GM12878 (cell line): ENCODE measurements at regions not wholly inside any gene's neighbourhood (a gene's known extent, or its start where the extent isn't known, plus 50 kb on each side); places are given as distances from the start of the nearest gene placed in this dataset.

ENCODE experiments used
- ATAC-seq: fragments of 200-7000 bp; cut with Tn5 transposase; 3 replicates; pipeline ENCODE4 v1.9.1; 2020; ENCODE audit warnings: mild to moderate bottlenecking, moderate library complexity
- BruUV-seq: library from RNA; stranded (reverse); fragments of 400-500 nt; replicated peaks from 2 replicates; lab custom pipeline; 2021; lab: Mats Ljungman, UMichigan
- CTCF ChIA-PET: fragments of 300-600 bp; sonication (Branson Sonifier 250); formaldehyde crosslinking; extraction: SDS; loops from one replicate; lab custom pipeline; 2021; ENCODE audit warnings: inconsistent platforms; lab: Yijun Ruan, JAX
- POLR2A ChIA-PET: fragments of 350-600 bp; formaldehyde crosslinking; extraction: SDS; loops from one replicate; lab custom pipeline; 2021; ENCODE audit warnings: inconsistent platforms; lab: Charles Lee
- RAD21 ChIA-PET: fragments of 300-600 bp; sonication (Branson Sonifier 250); formaldehyde crosslinking; loops from one replicate; lab custom pipeline; 2023; ENCODE audit warnings: antibody characterized with exemption; ENCODE audit not compliant: unreplicated experiment; lab: Charles Lee
- SMC1A ChIA-PET: fragments of 300-600 bp; sonication (Branson Sonifier 250); formaldehyde crosslinking; loops from one replicate; lab custom pipeline; 2023; ENCODE audit not compliant: unreplicated experiment, uncharacterized antibody; lab: Charles Lee
- DNase-seq: peaks from one replicate; pipeline ENCODE4 v3.0.0-alpha.2; 2011; ENCODE audit warnings: low read depth, low spot score
- FAIRE-seq: peaks from 3 replicates; lab custom pipeline; 2011; peaks lifted over from hg19 to GRCh38; lab: Jason Lieb, UNC
- H2AFZ ChIP-seq: 2 replicates; pipeline ENCODE4 v1.6.0; 2011; ENCODE audit warnings: low read depth, low read length, control low read depth; ENCODE audit not compliant: control insufficient read depth
- H3K27ac ChIP-seq: 2 replicates; pipeline ENCODE4 v1.5.1; 2011; ENCODE audit warnings: control low read depth; ENCODE audit not compliant: control insufficient read depth, insufficient read depth
- H3K27me3 ChIP-seq, 2 experiments: replicated peaks in 1 of 2; 2 replicates each; pipeline versions ENCODE4 v1.6.0 to v1.6.1; 2011; ENCODE audit warnings: low read length in 1 of 2; ENCODE audit not compliant: control insufficient read depth in 2 of 2, insufficient read depth in 2 of 2
- H3K36me3 ChIP-seq, 2 experiments: 2 replicates each; pipeline ENCODE4 v1.5.1; 2011; ENCODE audit warnings: low read length in 1 of 2; ENCODE audit not compliant: control insufficient read depth in 2 of 2, insufficient read depth in 2 of 2
- H3K4me1 ChIP-seq: 2 replicates; pipeline ENCODE4 v1.6.1; 2011; ENCODE audit warnings: mild to moderate bottlenecking, low read length, moderate library complexity, mixed read lengths; ENCODE audit not compliant: control insufficient read depth, insufficient read depth
- H3K4me2 ChIP-seq: 2 replicates; pipeline ENCODE4 v1.6.0; 2011; ENCODE audit warnings: control low read depth; ENCODE audit not compliant: control insufficient read depth, insufficient read depth
- H3K4me3 ChIP-seq: fragments of 200-600 bp; sonication (generic); 2 replicates; pipeline ENCODE4 v1.5.1; 2016
- H3K79me2 ChIP-seq: 2 replicates; pipeline ENCODE4 v1.6.0; 2011; ENCODE audit warnings: low read length; ENCODE audit not compliant: control insufficient read depth, insufficient read depth
- H3K9ac ChIP-seq: 2 replicates; pipeline ENCODE4 v1.8.0; 2011; ENCODE audit warnings: low read length, control low read depth, mixed read lengths; ENCODE audit not compliant: control insufficient read depth, insufficient read depth
- H3K9me3 ChIP-seq: replicated peaks from 3 replicates; pipeline ENCODE4 v1.5.1; 2011; ENCODE audit warnings: mild to moderate bottlenecking, low read length; ENCODE audit not compliant: control insufficient read depth, insufficient read depth
- H4K20me1 ChIP-seq: 2 replicates; pipeline ENCODE4 v1.6.0; 2011; ENCODE audit not compliant: control insufficient read depth, insufficient read depth
- CBX3 ChIP-seq: fragments of 200-600 bp; sonication (generic); IDR thresholded peaks from 2 replicates; pipeline ENCODE4 v1.6.1; 2016; ENCODE audit warnings: low read depth, borderline replicate concordance
- CHD1 ChIP-seq: IDR thresholded peaks from 2 replicates; pipeline ENCODE4 v1.6.1; 2012; ENCODE audit warnings: low read depth, low read length, improper control_type of control experiment
- CREB1 ChIP-seq: IDR thresholded peaks from 2 replicates; pipeline ENCODE4 v1.6.1; 2012; ENCODE audit warnings: low read depth, mild to moderate bottlenecking, inconsistent platforms
- EED ChIP-seq: sonication (generic); IDR thresholded peaks from 2 replicates; pipeline ENCODE4 v1.6.1; 2016; ENCODE audit warnings: antibody characterized with exemption, low read depth
- GATAD2B ChIP-seq: fragments of 450-650 bp; conservative IDR thresholded peaks from 2 replicates; pipeline ENCODE4 v1.6.1; 2017; ENCODE audit warnings: low read depth, mild to moderate bottlenecking, moderate library complexity
- HDAC6 ChIP-seq: fragments of 200-600 bp; sonication (generic); IDR thresholded peaks from one replicate; pipeline ENCODE4 v1.8.0; 2017; ENCODE audit warnings: antibody characterized with exemption; ENCODE audit not compliant: unreplicated experiment
- NFYA ChIP-seq: IDR thresholded peaks from 2 replicates; pipeline ENCODE4 v1.6.1; 2011; ENCODE audit warnings: low read depth, mild to moderate bottlenecking, low read length, improper control_type of control experiment, borderline replicate concordance
- NR2C1 ChIP-seq: fragments of 450-650 bp; IDR thresholded peaks from 2 replicates; pipeline ENCODE4 v1.6.1; 2017; ENCODE audit warnings: antibody characterized with exemption, mild to moderate bottlenecking, moderate library complexity
- SIX5 ChIP-seq: IDR thresholded peaks from 2 replicates; pipeline ENCODE4 v1.6.1; 2011; ENCODE audit warnings: mild to moderate bottlenecking, low read depth, low read length, moderate library complexity; ENCODE audit not compliant: severe bottlenecking
- SREBF1 ChIP-seq: IDR thresholded peaks from 2 replicates; pipeline ENCODE4 v1.6.1; 2012; ENCODE audit warnings: mild to moderate bottlenecking, low read length
- SUZ12 ChIP-seq: fragments of 200-600 bp; sonication (generic); IDR thresholded peaks from one replicate; pipeline ENCODE4 v1.6.1; 2018; ENCODE audit warnings: antibody characterized with exemption, mild to moderate bottlenecking; ENCODE audit not compliant: unreplicated experiment
- WRNIP1 ChIP-seq: IDR thresholded peaks from 2 replicates; pipeline ENCODE4 v1.6.1; 2011; ENCODE audit warnings: low read depth, low read length, improper control_type of control experiment, borderline replicate concordance
- ZNF274 ChIP-seq: IDR thresholded peaks from one replicate; pipeline ENCODE4 v1.8.0; 2011; ENCODE audit not compliant: insufficient read length, insufficient read depth
- WGBS: methylation state at CpG from one replicate; pipeline ENCODE4 v1.1.6; 2016; ENCODE audit warnings: low lambda C conversion rate; ENCODE audit not compliant: insufficient replicate concordance, insufficient coverage; ENCODE audit errors: missing lambda C conversion rate; 5-methylcytosine and 5-hydroxymethylcytosine counted together
- in situ Hi-C: fragments of 300-500 bp; cut with MboI; formaldehyde crosslinking; loops from 9 replicates; pipeline ENCODE4 v1.14.3; 2018; ENCODE audit warnings: mixed read lengths
- intact Hi-C: fragments of 100-400 bp; cut with micrococcal nuclease; formaldehyde crosslinking; loops from one replicate; pipeline ENCODE4 v1.14.2; 2022; ENCODE audit not compliant: unreplicated experiment
- TF ChIP-seq, protein P1 (sequence below): fragments of 450-650 bp; IDR thresholded peaks from 2 replicates; pipeline ENCODE4 v1.6.1; 2017; ENCODE audit warnings: antibody characterized with exemption, mild to moderate bottlenecking, moderate library complexity
- TF ChIP-seq, protein P2 (sequence below): fragments of 450-650 bp; formaldehyde crosslinking; IDR thresholded peaks from 2 replicates; pipeline ENCODE4 v1.4.0; 2020; ENCODE audit warnings: mild to moderate bottlenecking, moderate library complexity

DNA sequence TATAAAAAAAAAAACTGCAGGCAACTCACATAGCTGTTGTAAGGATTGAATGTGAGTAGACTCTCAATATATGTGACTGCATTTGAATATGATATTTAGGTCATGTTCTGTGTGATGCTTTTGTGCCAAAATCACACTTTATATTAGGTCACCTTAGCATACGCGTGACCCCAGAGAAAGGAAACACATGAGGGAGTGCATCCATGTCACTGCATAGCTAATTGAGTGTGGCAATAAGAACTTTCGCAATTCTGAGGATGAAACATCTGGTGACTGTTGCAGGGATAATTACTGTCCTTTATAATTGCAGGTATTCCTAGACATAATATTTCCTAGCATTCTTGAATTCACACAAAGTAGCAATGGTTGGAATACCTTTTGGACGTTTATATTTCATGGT lies 459.5 kb upstream of the KLF4 start (continued):
- TF ChIP-seq, protein P1, sequence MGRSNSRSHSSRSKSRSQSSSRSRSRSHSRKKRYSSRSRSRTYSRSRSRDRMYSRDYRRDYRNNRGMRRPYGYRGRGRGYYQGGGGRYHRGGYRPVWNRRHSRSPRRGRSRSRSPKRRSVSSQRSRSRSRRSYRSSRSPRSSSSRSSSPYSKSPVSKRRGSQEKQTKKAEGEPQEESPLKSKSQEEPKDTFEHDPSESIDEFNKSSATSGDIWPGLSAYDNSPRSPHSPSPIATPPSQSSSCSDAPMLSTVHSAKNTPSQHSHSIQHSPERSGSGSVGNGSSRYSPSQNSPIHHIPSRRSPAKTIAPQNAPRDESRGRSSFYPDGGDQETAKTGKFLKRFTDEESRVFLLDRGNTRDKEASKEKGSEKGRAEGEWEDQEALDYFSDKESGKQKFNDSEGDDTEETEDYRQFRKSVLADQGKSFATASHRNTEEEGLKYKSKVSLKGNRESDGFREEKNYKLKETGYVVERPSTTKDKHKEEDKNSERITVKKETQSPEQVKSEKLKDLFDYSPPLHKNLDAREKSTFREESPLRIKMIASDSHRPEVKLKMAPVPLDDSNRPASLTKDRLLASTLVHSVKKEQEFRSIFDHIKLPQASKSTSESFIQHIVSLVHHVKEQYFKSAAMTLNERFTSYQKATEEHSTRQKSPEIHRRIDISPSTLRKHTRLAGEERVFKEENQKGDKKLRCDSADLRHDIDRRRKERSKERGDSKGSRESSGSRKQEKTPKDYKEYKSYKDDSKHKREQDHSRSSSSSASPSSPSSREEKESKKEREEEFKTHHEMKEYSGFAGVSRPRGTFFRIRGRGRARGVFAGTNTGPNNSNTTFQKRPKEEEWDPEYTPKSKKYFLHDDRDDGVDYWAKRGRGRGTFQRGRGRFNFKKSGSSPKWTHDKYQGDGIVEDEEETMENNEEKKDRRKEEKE: no peak
- TF ChIP-seq WRNIP1 (no peak), CBX3 (no peak), ZNF274 (no peak), SIX5 (no peak), SUZ12 (no peak), EED (no peak), NFYA (no peak), CHD1 (no peak), SREBF1 (no peak)
- TF ChIP-seq, all 136 proteins: peak for 0

DNA sequence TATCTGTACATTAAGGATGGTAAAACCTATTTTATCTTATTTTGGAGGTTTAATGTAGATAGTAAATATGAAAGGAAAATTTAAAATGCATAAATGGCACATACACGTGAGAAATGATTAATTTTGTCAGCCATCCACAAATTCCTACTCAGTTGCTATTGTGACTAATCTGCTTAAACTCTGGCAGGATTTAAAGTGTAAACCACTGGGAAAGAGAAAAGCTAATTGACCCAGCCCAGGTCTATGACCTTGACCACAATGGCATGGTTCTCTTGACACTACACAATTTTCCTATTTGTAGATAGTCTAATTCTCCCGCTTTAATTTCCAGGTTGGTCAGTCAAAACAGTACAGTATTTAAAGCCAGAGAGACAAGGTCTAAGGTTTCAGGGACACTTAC lies 459.0 kb upstream of the KLF4 start:
- intact Hi-C loops (no loop called here), in situ Hi-C loops (no loop called here)
- Histone ChIP-seq H3K4me2 (no peak overlapping the region), H3K4me3 (no peak overlapping the region), H3K4me1 (no peaks in the 10 kb centered on the region), H3K9me3 (no peaks in the 10 kb centered on the region), H2AFZ (no peak overlapping the region), H3K27ac (no peak overlapping the region), H3K36me3 (no peaks in the 10 kb centered on the region), H3K27me3 (no peaks in the 10 kb centered on the region), H3K79me2 (no peaks in the 10 kb centered on the region), H4K20me1 (no peaks in the 10 kb centered on the region), H3K9ac (no peak overlapping the region)
- DNase-seq: no peak
- WGBS: 56% methylated on average over 2 of the region's 2 CpGs
- FAIRE-seq: no peak
- ATAC-seq: no peak
- ChIA-PET SMC1A (interaction anchor here (1.0 kb wide), 1 partner anchor 690 kb away, joined by 3 read pairs; no protein-coding TSS in a partner anchor), POLR2A (no interaction called here), RAD21 (no interaction called here), CTCF (no interaction called here)
- BruUV-seq: no TSS peak
- TF ChIP-seq CREB1 (no peak), HDAC6 (no peak), NR2C1 (no peak), SIX5 (no peak), GATAD2B (no peak)
- TF ChIP-seq, protein P2, sequence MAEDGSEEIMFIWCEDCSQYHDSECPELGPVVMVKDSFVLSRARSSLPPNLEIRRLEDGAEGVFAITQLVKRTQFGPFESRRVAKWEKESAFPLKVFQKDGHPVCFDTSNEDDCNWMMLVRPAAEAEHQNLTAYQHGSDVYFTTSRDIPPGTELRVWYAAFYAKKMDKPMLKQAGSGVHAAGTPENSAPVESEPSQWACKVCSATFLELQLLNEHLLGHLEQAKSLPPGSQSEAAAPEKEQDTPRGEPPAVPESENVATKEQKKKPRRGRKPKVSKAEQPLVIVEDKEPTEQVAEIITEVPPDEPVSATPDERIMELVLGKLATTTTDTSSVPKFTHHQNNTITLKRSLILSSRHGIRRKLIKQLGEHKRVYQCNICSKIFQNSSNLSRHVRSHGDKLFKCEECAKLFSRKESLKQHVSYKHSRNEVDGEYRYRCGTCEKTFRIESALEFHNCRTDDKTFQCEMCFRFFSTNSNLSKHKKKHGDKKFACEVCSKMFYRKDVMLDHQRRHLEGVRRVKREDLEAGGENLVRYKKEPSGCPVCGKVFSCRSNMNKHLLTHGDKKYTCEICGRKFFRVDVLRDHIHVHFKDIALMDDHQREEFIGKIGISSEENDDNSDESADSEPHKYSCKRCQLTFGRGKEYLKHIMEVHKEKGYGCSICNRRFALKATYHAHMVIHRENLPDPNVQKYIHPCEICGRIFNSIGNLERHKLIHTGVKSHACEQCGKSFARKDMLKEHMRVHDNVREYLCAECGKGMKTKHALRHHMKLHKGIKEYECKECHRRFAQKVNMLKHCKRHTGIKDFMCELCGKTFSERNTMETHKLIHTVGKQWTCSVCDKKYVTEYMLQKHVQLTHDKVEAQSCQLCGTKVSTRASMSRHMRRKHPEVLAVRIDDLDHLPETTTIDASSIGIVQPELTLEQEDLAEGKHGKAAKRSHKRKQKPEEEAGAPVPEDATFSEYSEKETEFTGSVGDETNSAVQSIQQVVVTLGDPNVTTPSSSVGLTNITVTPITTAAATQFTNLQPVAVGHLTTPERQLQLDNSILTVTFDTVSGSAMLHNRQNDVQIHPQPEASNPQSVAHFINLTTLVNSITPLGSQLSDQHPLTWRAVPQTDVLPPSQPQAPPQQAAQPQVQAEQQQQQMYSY (CRISPR knock-in tag): no peak
